ENCODE measurements at regions not wholly inside any gene's neighbourhood (a gene's known extent, or its start where the extent isn't known, plus 50 kb on each side); places are given as distances from the start of the nearest gene placed in this dataset.
"Not testable (repeated sequence)": the region's sequence is repeated elsewhere in the genome, so short reads cannot be mapped to it uniquely, and the experiment has no call there.

DNA sequence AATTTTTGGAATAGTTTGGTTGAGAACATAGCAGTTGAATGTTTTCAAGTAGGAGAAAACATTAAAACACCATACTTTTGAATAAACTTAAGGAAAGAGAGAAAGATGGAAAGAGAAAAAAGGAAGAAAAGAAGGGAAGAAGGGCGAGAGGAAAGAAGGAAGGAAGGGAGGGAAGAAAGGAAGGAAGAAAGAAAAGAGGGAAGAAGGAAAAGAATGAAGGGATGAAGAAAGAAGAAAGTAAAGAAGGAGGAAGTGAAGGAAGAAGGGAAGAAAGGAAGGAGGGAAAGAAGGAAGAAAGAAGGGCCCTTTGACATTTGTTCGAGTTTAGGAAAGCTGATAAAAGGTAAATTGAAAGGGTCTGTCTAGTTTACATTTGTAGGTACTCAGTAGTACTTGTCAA is 482.7 kb downstream of the SIPA1L2 start:
- no peak for DNase-seq

DNA sequence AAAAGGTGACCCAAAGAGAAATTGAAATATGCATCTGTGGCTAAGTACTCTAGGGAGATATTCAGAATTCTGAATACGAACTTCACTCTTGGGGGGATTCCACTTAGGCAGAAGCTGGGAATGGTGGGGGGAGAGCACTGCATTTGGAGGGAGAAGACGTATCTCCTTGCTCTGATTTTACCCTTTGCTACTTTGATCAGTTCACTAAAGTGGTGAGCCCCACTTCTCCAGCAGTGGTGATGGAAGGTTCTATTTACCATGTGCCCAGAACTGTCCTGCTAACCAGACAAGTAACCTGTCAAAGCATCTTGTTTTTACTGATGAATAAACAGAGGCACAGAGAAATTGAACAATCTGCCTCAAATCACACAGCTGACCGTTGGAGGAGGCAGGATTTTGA is 483.4 kb downstream of the SIPA1L2 start:
- DNase-seq, result no peak

DNA sequence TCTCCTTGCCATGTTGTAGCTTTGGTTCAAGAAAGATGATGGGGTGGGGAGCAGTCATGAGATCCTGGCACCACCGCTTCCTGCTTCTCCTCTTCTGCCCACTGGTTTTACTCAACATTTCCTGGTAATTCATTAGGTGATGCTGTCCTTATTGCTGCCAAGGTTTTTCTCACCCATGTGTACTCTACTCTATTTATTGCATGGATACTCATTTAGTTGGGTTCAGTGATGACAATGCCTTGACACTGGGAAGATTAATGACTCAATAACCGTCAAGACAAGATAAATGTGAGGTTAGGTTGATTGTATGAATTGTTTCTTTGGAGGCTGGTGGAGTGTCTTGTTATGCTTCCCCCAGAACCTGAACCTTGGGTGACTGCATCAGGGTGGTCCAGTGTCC is 484.2 kb downstream of the SIPA1L2 start:
- DNase-seq, result no peak

DNA sequence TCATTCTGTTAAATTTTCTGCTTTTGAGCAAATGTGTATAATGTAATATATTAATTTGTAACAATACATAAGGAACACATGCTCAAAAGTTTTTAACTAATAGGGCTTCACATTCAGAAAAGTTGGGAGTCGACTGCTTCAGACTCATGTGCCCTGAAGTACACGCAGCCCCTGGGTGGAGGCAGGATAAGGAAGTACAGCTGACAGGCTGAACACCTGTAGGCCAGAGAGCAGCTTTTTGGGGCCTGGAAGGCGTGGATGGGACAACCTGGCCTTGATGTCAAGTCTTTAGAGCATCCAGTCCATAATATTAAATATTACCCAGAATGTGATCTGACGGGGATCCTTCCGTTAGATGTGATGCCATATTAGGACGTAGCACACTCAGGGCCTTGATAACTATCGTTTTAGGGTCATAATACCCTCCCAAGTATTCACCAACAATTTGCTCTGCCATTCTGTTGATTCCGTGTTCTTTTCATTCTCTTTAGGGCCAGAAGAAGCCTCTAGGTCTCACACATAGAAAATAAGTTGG is 485.2 kb downstream of the SIPA1L2 start:
- DNase-seq, result no peak

DNA sequence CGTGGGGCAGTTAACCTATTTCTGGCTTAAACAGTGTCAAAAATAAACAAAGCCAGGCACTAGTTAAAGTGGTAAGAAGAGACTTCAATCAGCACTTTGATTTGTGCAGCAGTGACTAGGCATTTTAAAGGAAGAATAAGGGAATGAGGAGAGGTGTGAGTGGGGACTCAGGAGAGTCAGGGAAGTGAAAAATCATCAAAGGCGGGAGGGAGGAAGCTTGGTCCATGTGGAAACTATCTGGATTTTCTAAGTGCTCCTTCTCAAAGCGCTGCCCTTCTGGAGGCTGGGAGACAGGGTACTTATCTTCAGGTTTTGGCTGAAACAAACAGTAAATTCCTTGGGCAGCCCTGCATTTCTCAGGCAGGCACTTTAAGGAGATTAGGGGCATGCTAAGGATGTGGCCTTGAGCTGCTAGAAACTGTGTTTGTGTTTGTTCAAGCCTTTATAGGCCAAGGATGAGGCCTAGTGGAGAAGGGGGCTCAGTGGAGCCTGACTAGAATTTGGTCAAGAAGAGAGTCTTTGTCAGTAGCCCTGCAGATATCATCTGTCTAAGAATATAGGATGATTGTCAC is 486.5 kb downstream of the SIPA1L2 start:
- no peak for DNase-seq

DNA sequence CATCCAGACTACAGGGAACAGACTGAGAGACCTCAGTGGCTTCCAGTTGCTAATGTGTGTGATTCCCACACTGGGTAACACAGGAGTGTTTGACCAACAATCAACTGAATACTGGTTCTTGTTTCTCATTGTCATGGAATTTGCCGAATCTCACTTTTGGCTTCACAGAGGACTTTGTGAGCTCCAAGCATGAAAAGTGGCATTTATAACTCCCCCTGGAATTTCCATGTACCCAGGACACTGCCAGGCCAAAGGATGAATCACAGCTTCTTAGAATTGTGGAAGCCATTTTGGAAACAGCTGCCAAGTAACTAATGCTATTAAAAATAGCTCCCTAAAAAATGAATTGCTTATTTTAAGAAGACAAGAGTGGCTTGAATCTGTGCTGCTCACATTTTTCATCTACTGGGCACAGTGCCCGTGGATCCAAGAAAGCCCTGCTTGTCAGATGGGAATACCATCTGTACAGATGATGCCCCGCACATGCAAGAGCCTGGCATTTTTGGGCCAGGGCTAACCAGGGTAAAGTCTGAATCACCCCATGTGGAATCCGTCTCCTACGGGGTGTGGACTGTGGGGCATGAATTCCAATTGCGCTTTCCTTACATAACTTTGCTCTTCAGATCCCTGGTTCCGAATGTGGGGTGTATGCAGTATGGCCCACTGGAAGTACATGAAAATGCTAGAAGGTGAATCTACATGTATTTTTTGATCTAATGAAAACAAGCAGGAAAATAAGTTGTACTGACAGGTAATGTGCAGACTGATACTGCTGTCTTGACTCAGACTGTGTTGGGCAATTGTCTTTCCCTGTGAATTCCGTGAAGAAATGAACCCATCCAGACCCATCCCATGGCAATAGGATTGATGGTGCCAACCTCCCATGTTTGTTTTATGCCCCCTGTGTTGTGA is 487.3 kb downstream of the SIPA1L2 start:
- no peak for DNase-seq

DNA sequence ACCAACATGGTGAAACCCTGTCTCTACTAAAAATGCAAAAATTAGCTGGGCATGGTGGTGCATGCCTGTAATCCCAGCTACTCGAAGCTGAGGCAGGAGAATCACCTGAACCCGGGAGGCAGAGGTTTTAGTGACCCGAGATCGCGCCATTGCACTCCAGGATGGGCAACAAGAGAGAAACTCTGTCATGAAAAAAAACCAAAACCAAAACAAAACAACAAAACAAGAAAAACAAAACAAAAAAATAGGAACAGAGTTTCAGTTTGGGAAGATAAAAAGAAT is 488.8 kb downstream of the SIPA1L2 start:
- not testable (repeated sequence) for DNase-seq

DNA sequence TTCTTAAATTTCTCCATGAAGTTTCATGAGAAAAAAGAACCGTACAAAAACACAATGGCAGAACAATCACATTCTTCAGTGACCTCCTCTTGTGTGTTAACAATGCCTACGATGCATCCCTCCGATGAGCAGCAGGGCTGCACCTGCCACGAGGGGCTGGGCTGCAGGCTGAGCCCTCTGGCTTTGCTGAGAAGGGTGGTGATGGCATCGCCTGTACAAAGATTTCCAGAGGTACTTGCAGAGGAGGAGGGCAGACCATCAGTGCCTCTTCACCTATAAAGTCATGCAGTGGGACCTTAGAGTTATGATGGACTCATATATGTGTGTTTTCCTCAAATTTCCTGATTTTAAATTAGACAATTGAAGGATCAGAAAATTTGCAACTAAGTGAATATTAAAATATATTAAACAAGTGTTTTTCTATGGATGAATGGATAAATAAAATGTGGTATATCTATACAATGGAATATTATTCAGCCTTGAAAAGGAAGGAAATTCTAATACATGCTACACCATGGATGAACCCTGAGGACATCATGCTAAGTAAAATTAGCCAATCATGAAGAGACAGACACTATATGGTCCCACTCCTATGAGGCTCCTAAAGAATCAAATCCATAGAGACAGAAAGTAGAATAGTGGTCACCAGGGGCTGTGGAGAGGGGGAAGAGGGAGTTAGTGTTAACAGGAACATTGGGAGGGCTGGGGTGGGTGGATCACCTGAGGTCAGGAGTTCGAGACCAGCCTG is 489.3 kb downstream of the SIPA1L2 start:
- DNase-seq, result no peak

DNA sequence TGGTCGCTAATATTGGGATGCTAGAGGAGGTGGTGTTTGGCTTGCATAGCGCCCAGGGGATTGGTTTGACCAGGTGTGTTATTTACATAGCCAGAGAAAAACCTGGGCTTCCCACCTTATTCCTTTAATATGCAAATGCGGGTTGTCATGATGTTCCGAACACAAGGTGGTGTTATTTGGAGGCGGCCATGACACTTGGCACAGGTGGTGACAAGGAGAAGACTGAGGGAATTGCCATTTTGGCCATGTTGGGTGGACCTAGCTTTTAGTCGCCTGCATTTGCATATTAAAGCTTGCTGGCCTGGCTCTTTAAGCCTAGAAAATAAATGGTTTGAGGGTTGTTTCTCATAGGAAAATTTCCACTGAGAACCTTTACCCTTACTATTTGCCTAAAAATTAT is 490.5 kb downstream of the SIPA1L2 start:
- no peak for DNase-seq

DNA sequence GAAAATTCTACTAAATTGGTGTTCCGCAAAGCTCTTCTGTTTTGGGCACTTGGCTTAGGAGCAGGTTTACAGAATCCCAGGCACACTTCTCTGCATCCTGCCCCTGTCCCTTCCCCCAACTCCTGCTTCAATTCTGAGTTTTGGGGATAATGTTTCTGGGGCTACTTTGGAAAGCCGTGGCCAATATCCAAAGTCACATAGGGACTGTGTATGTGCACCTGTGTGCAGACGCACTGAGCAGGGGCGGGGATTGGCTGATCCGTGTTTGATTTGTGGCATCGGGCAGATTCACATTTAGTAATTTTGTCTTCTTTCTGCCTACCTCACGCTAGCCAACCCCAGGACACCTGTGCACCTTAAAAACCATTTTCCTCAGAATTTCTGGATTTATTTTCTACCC is 491.9 kb downstream of the SIPA1L2 start:
- no peak for DNase-seq

DNA sequence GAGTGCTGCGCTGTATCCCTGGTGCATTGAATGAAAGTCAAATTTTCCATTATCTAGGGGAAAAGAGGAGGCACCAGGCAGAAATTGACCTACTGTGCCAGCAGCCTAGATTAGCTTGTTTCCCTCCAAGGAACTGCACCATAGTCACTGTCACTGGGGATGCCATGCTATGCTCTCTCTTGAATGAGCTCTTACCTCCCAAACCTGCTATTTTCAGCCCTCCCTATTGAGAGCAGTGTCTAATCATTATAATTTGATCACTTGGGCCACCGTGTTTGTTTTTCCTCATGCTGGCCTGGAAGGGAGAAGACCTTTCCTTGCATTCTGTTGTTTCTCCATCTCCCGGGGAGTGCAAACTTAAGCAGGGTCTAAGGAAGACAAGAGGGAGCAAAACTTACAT is 492.9 kb downstream of the SIPA1L2 start:
- no peak for DNase-seq

DNA sequence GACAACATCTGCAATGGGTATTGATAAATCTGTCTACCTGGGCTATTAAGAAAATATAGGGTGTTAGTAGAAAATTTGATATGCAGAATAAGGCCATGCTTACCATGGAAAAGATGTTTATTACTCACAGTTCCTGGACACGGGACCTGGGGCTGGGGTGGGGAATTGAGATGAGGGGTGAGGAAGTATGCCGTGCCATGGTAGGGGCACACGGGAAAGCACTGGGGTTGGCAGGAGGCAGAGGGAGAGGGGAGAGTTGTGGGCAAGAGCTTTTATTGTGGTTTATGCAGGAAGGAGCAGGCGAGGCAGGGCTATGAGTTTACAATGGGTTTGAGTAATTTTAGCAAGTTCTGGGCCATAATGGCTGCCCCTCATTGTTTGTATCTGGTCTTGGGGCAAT is 493.8 kb downstream of the SIPA1L2 start:
- DNase-seq, result no peak

DNA sequence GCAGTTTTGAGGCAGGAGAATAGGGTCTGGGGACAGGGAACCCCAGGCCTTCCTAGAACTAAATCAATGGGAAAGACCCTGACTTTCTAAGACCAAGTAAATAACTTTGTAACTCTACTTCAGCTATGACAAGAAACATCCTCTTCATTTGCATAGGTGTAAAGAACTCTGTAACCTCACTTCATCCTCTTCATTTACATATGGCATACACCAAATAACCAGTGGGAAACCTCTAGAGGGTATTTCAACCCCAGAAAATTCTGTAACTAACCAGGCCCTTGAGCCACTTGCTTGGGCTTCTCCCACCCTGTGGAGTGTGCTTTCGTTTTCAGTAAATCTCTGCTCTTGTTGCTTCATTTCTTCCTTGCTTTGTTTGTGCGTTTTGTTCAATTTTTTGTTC is 495.6 kb downstream of the SIPA1L2 start:
- DNase-seq, result peak; percentile 4

DNA sequence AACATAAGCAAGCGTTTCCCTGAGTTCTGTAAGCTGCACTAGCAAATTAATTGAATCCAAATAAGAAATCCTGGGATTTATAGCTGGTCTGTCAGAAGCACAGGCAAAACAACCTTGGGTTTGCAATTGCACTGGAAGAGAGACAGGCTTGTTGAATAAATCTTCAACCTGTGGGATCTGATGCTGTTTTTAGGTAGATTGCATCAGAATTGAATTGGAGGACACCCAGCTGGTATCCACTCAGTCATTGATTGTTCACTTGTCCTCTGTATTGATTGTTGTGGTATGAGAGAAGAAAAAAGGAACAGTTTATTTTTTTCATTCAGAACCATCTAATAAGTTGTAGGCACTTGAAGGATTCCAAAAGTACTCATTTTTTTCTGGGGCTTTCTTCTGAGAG is 497.4 kb downstream of the SIPA1L2 start:
- no peak for DNase-seq

DNA sequence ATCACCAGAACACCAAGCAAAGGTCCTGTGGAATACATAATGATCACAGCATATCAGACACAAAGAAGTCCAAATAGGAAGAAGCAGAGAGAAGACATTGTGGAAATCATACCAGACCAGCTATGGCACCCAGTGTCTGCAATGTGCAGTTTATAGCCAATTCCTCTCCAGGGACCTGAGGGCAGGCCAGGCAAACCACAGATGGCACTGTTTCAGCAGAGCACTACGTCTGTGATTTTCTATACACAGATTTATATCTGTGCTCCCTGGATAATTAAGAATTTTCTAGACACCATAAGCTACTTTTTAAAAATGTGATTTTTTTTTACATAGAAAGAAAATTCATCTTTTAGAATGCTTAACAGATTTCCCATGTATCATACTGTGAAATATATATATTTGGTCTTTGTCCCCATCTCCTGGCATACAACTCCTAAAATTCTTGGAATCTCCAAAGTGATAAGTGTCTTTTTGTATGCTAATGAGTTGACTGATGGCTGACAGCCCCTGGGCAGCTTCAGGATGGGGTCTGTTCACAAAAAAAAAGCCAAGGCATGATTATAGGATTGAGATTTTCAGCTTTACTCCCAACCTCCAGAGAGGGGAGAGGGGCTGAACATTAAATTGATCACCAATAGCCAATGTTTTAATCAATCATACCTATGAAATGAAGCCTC is 498.1 kb downstream of the SIPA1L2 start:
- no peak for DNase-seq

DNA sequence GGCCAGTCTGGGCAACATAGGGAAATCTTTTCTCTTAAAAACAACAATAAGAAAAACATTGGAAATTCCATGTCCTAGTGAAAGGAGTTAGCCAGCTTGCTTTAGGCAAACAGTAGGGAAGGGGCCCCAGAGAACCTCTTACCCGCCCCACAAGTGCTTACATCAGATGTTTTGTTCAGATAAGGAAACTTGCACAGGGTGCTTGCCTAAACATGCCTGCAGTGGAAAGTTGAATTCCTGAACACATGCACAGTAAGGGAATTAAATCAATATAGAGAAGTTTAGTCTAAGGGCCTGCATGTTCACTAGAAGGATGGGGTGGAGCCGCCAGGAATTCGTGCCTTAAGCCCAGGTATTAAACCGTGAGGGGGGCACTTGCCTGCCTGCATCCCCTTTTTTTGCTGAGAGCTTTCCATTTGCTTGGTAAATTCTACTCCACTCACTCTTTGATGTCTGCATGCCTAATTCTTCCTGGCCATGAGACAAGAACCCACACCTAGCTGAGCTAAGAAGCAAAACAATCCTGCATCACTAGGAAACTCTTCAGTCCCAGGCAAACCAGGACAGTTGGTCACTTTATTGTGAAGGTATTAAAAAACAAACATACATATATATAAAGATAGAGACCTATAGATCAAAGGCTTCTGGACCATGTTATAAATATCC is 499.0 kb downstream of the SIPA1L2 start:
- no peak for DNase-seq

DNA sequence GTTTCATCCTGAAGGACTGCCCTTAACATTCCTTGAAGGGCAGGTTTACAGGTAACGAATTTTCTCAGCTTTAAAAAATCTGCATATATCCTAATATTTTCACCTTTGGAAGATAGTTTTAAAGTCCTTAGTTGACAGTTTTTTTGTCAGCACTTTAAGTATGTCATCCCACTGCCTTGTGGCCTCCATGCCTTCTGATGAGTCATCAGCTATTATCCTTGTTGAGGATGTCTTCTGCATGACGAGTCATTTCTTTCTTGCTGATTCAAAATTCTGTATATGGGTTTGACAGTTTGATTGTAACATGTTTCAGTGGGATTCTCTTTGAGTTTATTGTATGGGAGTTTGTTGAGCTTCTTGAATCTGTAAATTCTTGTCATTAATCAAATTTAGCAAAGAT is 500.6 kb downstream of the DISC1 start:
- DNase-seq, result peak; percentile 70

DNA sequence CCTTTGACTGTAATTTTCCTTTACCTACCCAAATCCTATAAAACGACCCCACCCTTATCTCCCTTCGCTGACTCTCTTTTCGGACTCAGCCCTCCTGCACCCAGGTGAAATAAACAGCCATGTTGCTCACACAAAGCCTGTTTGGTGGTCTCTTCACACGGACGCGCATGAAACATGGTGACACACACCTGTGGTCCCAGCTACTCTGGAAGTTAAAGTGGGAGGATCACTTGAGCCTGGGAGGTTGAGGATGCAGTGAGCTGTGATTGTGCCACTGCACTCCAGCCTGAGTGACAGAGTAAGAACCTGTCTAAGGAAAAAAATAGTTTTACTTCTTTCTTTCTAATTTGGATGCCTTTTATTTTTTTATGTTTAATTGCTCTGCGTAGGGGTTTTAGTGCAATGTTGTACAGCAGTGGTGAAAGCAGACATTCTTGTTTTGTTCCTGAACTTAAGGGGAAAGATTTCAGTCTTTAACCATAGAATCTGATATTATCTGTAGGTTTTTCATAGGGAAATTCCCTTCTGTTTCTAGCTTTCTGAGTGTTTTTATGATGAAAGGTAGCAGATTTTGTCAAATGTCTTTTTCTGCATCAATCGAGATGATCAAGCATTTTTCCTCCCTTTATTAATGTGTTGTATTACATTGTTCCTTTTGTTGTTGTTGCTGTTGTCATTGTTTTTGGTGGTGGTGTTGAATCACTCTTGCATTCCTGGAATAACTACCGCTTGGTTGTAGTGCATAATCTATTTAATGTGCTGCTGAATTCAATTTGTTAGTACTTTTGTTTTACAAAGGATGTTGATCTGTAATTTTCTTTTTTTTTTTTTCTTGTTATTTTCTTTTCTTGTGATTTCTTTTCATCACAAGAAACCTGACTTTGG is 497.4 kb downstream of the DISC1 start:
- peak; percentile 1 for DNase-seq

DNA sequence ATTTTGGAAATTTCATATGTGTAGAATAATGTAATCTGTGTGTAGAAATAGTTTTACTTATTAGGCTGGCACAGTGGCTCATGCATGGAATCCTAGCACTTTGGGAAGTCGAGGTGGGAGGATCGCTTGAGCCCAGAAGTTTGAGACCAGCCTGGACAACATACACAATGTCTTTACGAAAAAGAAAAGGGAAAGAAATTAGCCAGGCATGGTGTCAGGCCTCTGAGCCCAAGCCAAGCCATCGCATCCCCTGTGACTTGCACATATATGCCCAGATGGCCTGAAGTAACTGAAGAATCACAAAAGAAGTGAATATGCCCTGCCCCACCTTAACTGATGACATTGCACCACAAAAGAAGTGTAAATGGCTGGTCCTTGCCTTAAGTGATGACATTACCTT is 491.3 kb downstream of the DISC1 start:
- not testable (repeated sequence) for DNase-seq

DNA sequence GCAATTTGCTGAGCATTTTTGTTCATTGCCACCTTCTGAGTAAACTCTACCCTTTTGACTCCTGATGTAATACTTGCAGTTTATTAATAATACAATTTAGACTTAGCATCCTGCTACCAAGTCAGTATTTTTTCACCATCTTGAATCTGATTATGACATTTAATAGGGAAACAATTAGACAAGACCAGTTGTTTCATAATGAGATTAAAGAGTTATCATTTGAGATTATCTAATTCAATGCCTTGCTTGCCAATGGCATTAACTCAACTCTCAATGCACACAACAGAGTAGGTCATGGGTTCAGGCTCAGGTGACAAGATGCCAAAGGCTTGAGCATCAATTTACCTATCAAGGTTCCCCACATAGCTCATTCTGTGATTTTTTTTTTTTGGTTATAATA is 488.4 kb downstream of the DISC1 start:
- no peak for DNase-seq

DNA sequence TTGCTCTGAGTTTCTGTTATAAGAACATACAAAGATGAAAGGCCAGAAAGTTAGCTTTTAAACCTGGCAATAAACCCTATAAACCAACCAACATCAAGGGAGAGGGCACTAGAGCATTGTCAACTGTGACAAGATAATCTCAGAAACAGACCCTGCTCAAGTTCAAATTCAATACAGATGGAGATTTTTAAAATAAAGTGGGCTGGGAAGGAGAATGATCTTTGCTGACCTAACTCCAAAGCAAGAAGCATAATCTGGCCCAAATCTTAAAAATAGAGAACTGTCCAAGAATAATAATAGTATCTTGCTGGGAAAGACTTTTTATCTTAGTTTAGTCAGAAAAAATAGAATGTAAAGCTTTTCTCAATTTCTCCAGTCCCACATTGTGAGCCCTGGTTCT is 485.5 kb downstream of the DISC1 start:
- no peak for DNase-seq

DNA sequence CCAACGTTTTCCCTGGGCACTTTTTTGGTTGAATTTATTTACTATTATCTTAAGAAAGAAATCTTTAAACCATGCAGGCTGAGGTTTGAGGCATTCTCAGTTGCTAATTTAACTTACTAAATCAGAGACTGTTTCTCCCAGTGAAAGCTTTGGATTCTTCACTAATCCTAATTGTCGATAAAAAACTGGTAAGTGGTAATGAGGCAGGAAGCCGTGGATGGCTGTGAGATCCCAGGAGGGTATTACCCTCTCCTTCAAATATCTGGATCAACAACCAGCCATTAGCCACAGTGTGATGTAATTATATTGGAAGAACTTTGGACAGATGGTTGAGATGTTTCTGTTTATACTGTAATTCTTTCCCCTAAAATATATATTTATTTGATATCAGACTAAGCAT is 485.0 kb downstream of the DISC1 start:
- DNase-seq, result no peak
